HepG2 (cell line): ENCODE measurements at regions not wholly inside any gene's neighbourhood (a gene's known extent, or its start where the extent isn't known, plus 50 kb on each side); places are given as distances from the start of the nearest gene placed in this dataset.

Experiments used
- ATAC-seq: fragments of 200-7000 bp; cut with Tn5 transposase; 3 replicates; pipeline ENCODE4 v1.9.1; 2020; ENCODE audit warnings: mild to moderate bottlenecking, moderate library complexity
- BruUV-seq: library from RNA; stranded (reverse); fragments of 400-500 nt; replicated peaks from 2 replicates; lab custom pipeline; 2021; lab: Mats Ljungman, UMichigan
- CTCF ChIA-PET: fragments of 300-600 bp; formaldehyde crosslinking; extraction: SDS; loops from one replicate; lab custom pipeline; 2021; ENCODE audit warnings: low total read pairs, inconsistent platforms, low intra/inter-chr PET ratio; lab: Yijun Ruan, JAX
- POLR2A ChIA-PET: fragments of 350-600 bp; sonication (Branson Sonifier 250); formaldehyde crosslinking; loops from one replicate; lab custom pipeline; 2020; ENCODE audit warnings: antibody characterized with exemption, inconsistent platforms; lab: Yijun Ruan, JAX
- DNase-seq: peaks from one replicate; pipeline ENCODE4 v3.0.0-alpha.2; 2015; ENCODE audit warnings: low spot score
- FAIRE-seq: peaks from 3 replicates; lab custom pipeline; 2011; peaks lifted over from hg19 to GRCh38; lab: Jason Lieb, UNC
- H2AFZ ChIP-seq: one replicate; pipeline ENCODE4 v1.6.1; 2011; ENCODE audit warnings: low read length, inconsistent platforms
- H3K27ac ChIP-seq: fragments of 300-600 bp; 3 replicates; pipeline ENCODE4 v1.8.0; 2011; ENCODE audit warnings: mixed run types, mild to moderate bottlenecking, mixed read lengths, low read length, inconsistent platforms; ENCODE audit not compliant: insufficient read depth; ENCODE audit errors: extremely low read length
- H3K27me3 ChIP-seq, 2 experiments: fragments of 200-600 bp in 1 of 2; 2 replicates in 1 of 2; 3 replicates in 1 of 2; pipeline versions ENCODE4 v1.6.0 to v1.8.0; 2011; ENCODE audit warnings: low read length in 2 of 2, mild to moderate bottlenecking in 2 of 2, moderate library complexity in 2 of 2, inconsistent platforms in 1 of 2; ENCODE audit not compliant: insufficient read depth in 2 of 2, control insufficient read depth in 1 of 2
- H3K36me3 ChIP-seq, 2 experiments: fragments of 200-600 bp in 1 of 2; replicated peaks in 1 of 2; 2 replicates in 1 of 2; 3 replicates in 1 of 2; pipeline versions ENCODE4 v1.5.1 to v1.8.0; 2011; ENCODE audit warnings: low read length in 2 of 2, inconsistent platforms in 1 of 2; ENCODE audit not compliant: insufficient read depth in 2 of 2, control insufficient read depth in 1 of 2
- H3K4me1 ChIP-seq: 2 replicates; pipeline ENCODE4 v1.5.1; 2012; ENCODE audit warnings: low read length, inconsistent platforms; ENCODE audit not compliant: insufficient read depth
- H3K4me2 ChIP-seq: 2 replicates; pipeline ENCODE4 v1.6.0; 2011; ENCODE audit warnings: low read depth, low read length, inconsistent platforms
- H3K4me3 ChIP-seq, 3 experiments: fragments of 200-600 bp in 1 of 3; sonication (generic), shearing (Covaris generic) in 1 of 3; replicated peaks in 1 of 3; 2 replicates each; pipeline ENCODE4 v1.5.1; 2011 to 2016; ENCODE audit warnings: low read length in 3 of 3, inconsistent platforms in 2 of 3, low read depth in 2 of 3, mild to moderate bottlenecking in 2 of 3, control low read depth in 1 of 3, mixed read lengths in 1 of 3; ENCODE audit not compliant: insufficient read depth in 1 of 3
- H3K79me2 ChIP-seq: one replicate; pipeline ENCODE4 v1.6.1; 2011; ENCODE audit warnings: low read length, inconsistent platforms; ENCODE audit not compliant: insufficient read depth
- H3K9ac ChIP-seq: 2 replicates; pipeline ENCODE4 v1.6.0; 2011; ENCODE audit warnings: mild to moderate bottlenecking, low read depth, low read length, inconsistent platforms; ENCODE audit not compliant: insufficient read depth
- H3K9me3 ChIP-seq: 2 replicates; pipeline ENCODE4 v1.5.1; 2012; ENCODE audit warnings: mild to moderate bottlenecking, low read length
- H4K20me1 ChIP-seq: 2 replicates; pipeline ENCODE4 v1.6.0; 2011; ENCODE audit warnings: inconsistent platforms, mild to moderate bottlenecking, low read length, moderate library complexity; ENCODE audit not compliant: insufficient read depth
- HIVEP1 ChIP-seq: sonication (generic); formaldehyde crosslinking; IDR thresholded peaks from 2 replicates; pipeline ENCODE4 v1.4.0; 2020; ENCODE audit warnings: mild to moderate bottlenecking, missing genetic modification reagents
- KAT8 ChIP-seq: IDR thresholded peaks from 2 replicates; pipeline ENCODE4 v1.6.1; 2016; ENCODE audit warnings: missing genetic modification reagents, missing compliant biosample characterization
- NFATC3 ChIP-seq: sonication (generic); formaldehyde crosslinking; IDR thresholded peaks from 2 replicates; pipeline ENCODE4 v1.5.1; 2020; ENCODE audit warnings: mild to moderate bottlenecking, missing genetic modification reagents
- PAF1 ChIP-seq: IDR thresholded peaks from 2 replicates; pipeline ENCODE4 v1.6.1; 2016; ENCODE audit warnings: missing genetic modification reagents, missing compliant biosample characterization
- REPIN1 ChIP-seq: sonication (generic); formaldehyde crosslinking; IDR thresholded peaks from 2 replicates; pipeline ENCODE4 v1.8.0; 2022; ENCODE audit warnings: missing genetic modification reagents, low read depth, mild to moderate bottlenecking, borderline replicate concordance
- WIZ ChIP-seq: sonication (generic); formaldehyde crosslinking; IDR thresholded peaks from 2 replicates; pipeline ENCODE4 v1.5.1; 2020; ENCODE audit warnings: mild to moderate bottlenecking, missing genetic modification reagents
- YY1 ChIP-seq: IDR thresholded peaks from 2 replicates; pipeline ENCODE4 v1.6.1; 2011; ENCODE audit warnings: low read length, low read depth, moderate library complexity, mild to moderate bottlenecking; ENCODE audit not compliant: insufficient read depth, insufficient replicate concordance
- ZFP90 ChIP-seq: sonication (generic); formaldehyde crosslinking; IDR thresholded peaks from 2 replicates; pipeline ENCODE4 v1.8.0; 2022; ENCODE audit warnings: missing genetic modification reagents, mild to moderate bottlenecking, inconsistent platforms, borderline replicate concordance
- ZNF331 ChIP-seq: sonication (generic); formaldehyde crosslinking; IDR thresholded peaks from 2 replicates; pipeline ENCODE4 v1.4.0; 2020; ENCODE audit warnings: missing genetic modification reagents
- ZNF33A ChIP-seq: sonication (generic); formaldehyde crosslinking; IDR thresholded peaks from 2 replicates; pipeline ENCODE4 v1.5.1; 2020; ENCODE audit warnings: missing genetic modification reagents, mild to moderate bottlenecking, moderate library complexity, borderline replicate concordance
- ZNF441 ChIP-seq: sonication (generic); formaldehyde crosslinking; IDR thresholded peaks from 2 replicates; pipeline ENCODE4 v1.7.0; 2021; ENCODE audit warnings: missing genetic modification reagents, borderline replicate concordance
- ZNF652 ChIP-seq: IDR thresholded peaks from 2 replicates; pipeline ENCODE4 v1.6.1; 2016; ENCODE audit warnings: low read depth, borderline replicate concordance
- ZNF713 ChIP-seq: sonication (generic); formaldehyde crosslinking; IDR thresholded peaks from 2 replicates; pipeline ENCODE4 v1.4.0; 2020; ENCODE audit warnings: mild to moderate bottlenecking, missing genetic modification reagents
- ZNF75D ChIP-seq: sonication (generic); formaldehyde crosslinking; IDR thresholded peaks from 2 replicates; pipeline ENCODE4 v1.8.1; 2023; ENCODE audit warnings: missing genetic modification reagents, mild to moderate bottlenecking, borderline replicate concordance
- in situ Hi-C: cut with HindIII; loops from 2 replicates; pipeline ENCODE4 v1.10.0; 2017; ENCODE audit warnings: low pct_unique_long_range_greater_than_20kb; ENCODE audit not compliant: extremely low pct_ligation_motif_present
- intact Hi-C: fragments of 100-400 bp; cut with micrococcal nuclease; formaldehyde crosslinking; loops from one replicate; pipeline ENCODE4 v1.10.0; 2022; ENCODE audit not compliant: unreplicated experiment
- TF ChIP-seq, protein P1 (sequence below): sonication (generic); formaldehyde crosslinking; IDR thresholded peaks from 2 replicates; pipeline ENCODE4 v1.5.0; 2020; ENCODE audit warnings: mild to moderate bottlenecking, missing genetic modification reagents
- TF ChIP-seq, protein P2 (sequence below): sonication (generic); formaldehyde crosslinking; IDR thresholded peaks from 2 replicates; pipeline ENCODE4 v1.5.1; 2020; ENCODE audit warnings: mild to moderate bottlenecking, missing genetic modification reagents, moderate library complexity
- TF ChIP-seq, protein P3 (sequence below): sonication (generic); formaldehyde crosslinking; IDR thresholded peaks from 2 replicates; pipeline ENCODE4; 2020; ENCODE audit warnings: missing genetic modification reagents, mild to moderate bottlenecking, borderline replicate concordance

DNA sequence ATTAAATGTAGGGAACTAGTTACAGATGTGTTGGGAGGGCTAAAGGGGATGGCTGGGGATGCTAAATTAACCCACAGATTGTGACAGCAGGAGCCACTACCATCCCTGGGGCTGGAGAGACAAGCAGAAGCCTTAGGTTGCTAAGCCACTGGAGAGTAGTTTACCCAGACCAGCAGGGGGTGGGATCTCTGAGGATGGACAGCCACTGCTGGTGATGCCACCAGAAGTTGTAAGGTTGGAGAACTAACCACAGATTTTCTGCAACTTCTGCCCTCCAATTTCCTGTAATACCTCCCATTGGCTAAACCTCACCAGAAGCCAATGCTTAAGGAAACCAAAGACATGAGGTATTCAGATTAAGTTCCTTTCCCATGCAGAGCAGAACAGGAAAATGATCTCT is 139.6 kb upstream of the NOX3 start:
- Histone ChIP-seq H3K4me2 (no peak overlapping the region), H4K20me1 (no peaks in the 10 kb centered on the region), H3K4me3 (no peak overlapping the region), H3K27me3 (0 out of 5 replicates have a peak, but pooled peaks cover 0 to 4% of the 10 kb centered on the region in 2 experiments), H3K9me3 (no peaks in the 10 kb centered on the region), H3K9ac (no peak overlapping the region), H3K27ac (no peak overlapping the region), H2AFZ (no peak overlapping the region), H3K36me3 (no peaks in the 10 kb centered on the region), H3K79me2 (no peaks in the 10 kb centered on the region), H3K4me1 (no peaks in the 10 kb centered on the region)
- no peak for FAIRE-seq
- peak; percentile 74 for ATAC-seq
- ChIA-PET POLR2A (no interaction called here), CTCF (no interaction called here)
- intact Hi-C loops: no loop called here
- in situ Hi-C loops: no loop called here
- no TSS peak for BruUV-seq
- DNase-seq: no peak
- TF ChIP-seq, protein P1, sequence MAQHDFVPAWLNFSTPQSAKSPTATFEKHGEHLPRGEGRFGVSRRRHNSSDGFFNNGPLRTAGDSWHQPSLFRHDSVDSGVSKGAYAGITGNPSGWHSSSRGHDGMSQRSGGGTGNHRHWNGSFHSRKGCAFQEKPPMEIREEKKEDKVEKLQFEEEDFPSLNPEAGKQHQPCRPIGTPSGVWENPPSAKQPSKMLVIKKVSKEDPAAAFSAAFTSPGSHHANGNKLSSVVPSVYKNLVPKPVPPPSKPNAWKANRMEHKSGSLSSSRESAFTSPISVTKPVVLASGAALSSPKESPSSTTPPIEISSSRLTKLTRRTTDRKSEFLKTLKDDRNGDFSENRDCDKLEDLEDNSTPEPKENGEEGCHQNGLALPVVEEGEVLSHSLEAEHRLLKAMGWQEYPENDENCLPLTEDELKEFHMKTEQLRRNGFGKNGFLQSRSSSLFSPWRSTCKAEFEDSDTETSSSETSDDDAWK (CRISPR knock-in tag): no peak
- TF ChIP-seq ZNF331 (CRISPR knock-in tag): no peak
- TF ChIP-seq, protein P2, sequence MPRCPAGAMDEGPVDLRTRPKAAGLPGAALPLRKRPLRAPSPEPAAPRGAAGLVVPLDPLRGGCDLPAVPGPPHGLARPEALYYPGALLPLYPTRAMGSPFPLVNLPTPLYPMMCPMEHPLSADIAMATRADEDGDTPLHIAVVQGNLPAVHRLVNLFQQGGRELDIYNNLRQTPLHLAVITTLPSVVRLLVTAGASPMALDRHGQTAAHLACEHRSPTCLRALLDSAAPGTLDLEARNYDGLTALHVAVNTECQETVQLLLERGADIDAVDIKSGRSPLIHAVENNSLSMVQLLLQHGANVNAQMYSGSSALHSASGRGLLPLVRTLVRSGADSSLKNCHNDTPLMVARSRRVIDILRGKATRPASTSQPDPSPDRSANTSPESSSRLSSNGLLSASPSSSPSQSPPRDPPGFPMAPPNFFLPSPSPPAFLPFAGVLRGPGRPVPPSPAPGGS (CRISPR knock-in tag): no peak
- TF ChIP-seq, protein P3, sequence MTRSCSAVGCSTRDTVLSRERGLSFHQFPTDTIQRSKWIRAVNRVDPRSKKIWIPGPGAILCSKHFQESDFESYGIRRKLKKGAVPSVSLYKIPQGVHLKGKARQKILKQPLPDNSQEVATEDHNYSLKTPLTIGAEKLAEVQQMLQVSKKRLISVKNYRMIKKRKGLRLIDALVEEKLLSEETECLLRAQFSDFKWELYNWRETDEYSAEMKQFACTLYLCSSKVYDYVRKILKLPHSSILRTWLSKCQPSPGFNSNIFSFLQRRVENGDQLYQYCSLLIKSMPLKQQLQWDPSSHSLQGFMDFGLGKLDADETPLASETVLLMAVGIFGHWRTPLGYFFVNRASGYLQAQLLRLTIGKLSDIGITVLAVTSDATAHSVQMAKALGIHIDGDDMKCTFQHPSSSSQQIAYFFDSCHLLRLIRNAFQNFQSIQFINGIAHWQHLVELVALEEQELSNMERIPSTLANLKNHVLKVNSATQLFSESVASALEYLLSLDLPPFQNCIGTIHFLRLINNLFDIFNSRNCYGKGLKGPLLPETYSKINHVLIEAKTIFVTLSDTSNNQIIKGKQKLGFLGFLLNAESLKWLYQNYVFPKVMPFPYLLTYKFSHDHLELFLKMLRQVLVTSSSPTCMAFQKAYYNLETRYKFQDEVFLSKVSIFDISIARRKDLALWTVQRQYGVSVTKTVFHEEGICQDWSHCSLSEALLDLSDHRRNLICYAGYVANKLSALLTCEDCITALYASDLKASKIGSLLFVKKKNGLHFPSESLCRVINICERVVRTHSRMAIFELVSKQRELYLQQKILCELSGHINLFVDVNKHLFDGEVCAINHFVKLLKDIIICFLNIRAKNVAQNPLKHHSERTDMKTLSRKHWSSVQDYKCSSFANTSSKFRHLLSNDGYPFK (CRISPR knock-in tag): no peak
- no peak for TF ChIP-seq ZFP90
- TF ChIP-seq ZNF652: no peak
- TF ChIP-seq WIZ (CRISPR knock-in tag): no peak
- no peak for TF ChIP-seq YY1
- no peak for TF ChIP-seq ZNF441
- TF ChIP-seq KAT8: no peak
- TF ChIP-seq ZNF713 (CRISPR knock-in tag): no peak
- no peak for TF ChIP-seq ZNF33A (CRISPR knock-in tag)
- no peak for TF ChIP-seq NFATC3
- no peak for TF ChIP-seq ZNF75D (CRISPR knock-in tag)
- TF ChIP-seq PAF1: no peak
- TF ChIP-seq HIVEP1 (CRISPR knock-in tag): no peak
- TF ChIP-seq REPIN1 (CRISPR knock-in tag): no peak
